ENCODE measurements at regions not wholly inside any gene's neighbourhood (a gene's known extent, or its start where the extent isn't known, plus 50 kb on each side); places are given as distances from the start of the nearest gene placed in this dataset.
"Not testable (repeated sequence)": the region's sequence is repeated elsewhere in the genome, so short reads cannot be mapped to it uniquely, and the experiment has no call there.

DNA sequence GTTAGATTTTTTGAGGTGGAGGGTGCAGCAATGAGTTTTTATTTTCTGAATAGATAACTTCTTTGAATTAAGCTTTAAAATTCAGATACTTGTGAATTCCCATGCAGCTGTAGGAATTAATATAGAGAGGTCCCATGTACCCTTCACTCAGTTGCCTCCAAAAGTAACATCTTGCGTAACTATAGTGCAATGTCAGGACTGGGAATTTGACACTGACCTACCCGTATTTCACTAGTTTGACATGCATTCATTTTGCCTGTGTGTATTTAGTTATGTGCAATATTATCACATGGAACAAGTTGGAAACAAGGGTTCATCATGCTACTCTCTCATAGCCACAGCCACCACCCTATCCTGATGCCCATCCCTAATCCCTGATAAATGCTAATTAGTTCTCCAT, 147.1 kb upstream of the IGFBP3 start:
- no peak for DNase-seq (ENCODE audit: low read depth)

DNA sequence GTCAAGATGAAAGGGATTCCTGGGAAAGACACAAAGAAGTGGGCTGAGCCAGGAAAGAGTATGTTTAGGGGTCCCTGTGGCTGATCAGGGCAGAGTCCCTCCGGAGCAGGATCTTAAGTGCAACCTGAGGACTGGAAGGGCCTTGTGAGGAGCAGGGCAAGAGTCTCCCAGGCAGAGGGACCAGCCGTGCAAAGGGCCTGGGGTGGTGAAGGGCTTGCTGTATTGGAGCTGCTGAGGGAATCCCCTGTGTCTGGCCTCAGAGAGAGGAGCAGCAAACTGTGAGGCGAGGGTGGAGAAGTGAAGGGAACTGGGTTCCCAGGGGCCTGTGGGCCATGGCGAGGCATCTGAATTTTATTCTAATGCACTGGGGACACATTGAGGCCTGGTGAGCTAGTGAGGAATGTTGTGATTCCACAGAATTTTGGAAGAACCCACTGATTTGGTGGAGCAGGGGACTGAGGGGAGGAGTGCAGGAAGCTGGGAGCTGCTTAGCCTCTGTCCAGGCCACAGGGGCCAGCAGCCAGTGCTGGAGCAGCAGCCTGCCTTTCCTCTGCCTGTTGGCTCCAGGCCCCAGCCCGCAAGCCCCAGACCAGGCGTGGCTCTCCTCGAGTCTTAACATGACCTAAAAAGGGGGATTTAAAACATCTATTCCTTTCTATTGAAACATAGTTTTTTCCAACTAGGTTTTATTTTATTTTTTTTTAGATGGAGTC, 138.4 kb upstream of the IGFBP3 start:
- no peak for DNase-seq (ENCODE audit: low read depth)

DNA sequence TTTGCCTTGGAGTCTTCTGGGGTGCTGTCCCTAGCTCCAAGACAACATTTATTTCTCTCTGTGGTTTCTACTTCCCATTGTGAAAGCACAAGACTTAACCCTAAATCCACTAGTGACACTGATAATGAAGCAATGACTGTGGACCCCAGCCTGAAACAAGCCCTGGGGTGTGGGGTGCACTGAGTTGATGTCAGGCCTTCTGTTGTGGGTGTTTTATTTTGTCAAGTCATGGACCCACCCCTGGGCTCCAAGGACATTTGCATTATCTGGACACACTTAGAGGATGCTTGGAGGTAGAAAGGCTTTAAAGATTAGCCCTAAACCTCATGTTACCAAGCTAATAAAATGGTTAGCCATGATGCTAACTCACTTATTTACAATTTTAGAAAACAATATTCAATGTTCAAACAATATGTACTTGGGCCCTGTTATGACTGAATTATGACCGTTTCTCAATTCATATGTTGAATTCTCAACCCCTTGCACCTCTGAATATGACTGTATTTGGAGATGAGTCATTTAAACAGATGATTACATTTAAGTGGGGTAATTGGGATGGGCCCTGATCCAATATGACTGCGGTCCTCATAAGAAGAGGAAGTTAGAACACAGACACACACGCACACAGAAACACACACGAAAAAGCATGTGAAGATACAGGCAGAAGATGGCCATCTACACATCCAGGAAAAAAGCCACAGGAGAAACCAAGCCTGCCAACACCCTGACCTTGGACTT, 137.2 kb upstream of the IGFBP3 start:
- no peak for DNase-seq (ENCODE audit: low read depth)

- no peak for DNase-seq (ENCODE audit: low read depth)
Measured at GRCh38 chr7:46054915-46055314, 133.8 kb upstream of the IGFBP3 start.

DNA sequence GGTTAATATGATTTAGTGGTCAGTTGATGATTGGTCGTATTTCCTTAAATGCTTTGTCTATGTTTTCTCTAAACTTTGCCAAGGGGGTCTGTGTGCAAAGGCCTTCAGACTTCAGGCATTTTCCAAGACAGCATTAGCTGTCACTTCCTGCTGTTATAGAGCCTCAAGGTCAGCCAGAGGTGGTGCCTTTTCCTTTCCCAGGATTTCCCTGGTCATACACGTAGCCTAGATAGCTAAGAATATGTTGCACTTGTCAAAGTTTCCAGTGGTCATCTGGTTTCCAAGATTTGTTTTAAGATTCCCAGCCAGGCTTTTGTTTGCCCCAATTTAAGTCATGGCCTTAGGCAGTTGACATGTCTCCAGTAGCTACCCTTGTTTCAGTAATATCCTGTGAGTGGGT, 133.2 kb upstream of the IGFBP3 start:
- DNase-seq (ENCODE audit: low read depth) = no peak

- no peak for DNase-seq (ENCODE audit: low read depth)
Measured at GRCh38 chr7:46047581-46047980, 126.5 kb upstream of the IGFBP3 start.

- DNase-seq (ENCODE audit: low read depth) = not testable (repeated sequence)
Measured at GRCh38 chr7:46043338-46043737, 122.3 kb upstream of the IGFBP3 start.

GRCh38 chr7:46039813-46040212, 118.7 kb upstream of the IGFBP3 start:
- DNase-seq (ENCODE audit: low read depth) = not testable (repeated sequence)

GRCh38 chr7:46035166-46035565, 114.1 kb upstream of the IGFBP3 start:
- DNase-seq (ENCODE audit: low read depth) = no peak

DNA sequence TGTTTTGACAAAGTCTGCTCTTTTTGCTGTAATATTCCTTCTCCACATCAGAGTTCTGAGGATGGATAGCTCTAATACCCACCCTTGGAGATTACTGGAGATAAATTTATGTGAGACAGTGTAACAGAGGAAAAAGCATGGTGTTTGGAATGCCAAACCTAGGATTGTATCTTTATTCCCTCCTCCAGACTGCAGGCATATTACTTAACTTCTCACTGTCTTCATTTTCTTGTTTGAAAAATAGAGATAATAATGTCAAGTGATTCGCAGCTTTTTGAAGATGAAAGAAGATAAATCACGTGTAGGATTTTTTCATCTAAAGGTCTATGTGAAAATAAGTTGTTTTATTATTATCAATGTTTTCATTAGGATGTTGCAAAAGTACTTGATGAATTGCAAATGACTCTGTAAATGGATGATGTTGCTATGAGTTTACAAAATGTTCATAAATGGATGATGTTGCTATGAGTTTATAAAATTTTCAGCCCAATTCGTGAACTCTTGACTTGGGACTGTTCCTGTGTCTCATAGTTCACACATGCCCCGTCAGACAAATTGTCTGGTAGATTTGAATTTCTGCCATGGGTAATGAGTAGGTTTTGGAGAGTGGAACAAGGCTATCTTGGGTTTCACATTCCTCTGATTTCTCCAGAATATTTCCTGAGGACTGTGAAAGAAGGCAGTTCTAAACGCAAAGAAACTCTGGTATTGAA, 113.1 kb upstream of the IGFBP3 start:
- DNase-seq (ENCODE audit: low read depth) = no peak

- no peak for DNase-seq (ENCODE audit: low read depth)
Measured at GRCh38 chr7:46033592-46033991, 112.5 kb upstream of the IGFBP3 start.

- DNase-seq (ENCODE audit: low read depth) = no peak
Measured at GRCh38 chr7:46032942-46033341, 111.9 kb upstream of the IGFBP3 start.

GRCh38 chr7:46032353-46032752, 111.3 kb upstream of the IGFBP3 start:
- no peak for DNase-seq (ENCODE audit: low read depth)

DNA sequence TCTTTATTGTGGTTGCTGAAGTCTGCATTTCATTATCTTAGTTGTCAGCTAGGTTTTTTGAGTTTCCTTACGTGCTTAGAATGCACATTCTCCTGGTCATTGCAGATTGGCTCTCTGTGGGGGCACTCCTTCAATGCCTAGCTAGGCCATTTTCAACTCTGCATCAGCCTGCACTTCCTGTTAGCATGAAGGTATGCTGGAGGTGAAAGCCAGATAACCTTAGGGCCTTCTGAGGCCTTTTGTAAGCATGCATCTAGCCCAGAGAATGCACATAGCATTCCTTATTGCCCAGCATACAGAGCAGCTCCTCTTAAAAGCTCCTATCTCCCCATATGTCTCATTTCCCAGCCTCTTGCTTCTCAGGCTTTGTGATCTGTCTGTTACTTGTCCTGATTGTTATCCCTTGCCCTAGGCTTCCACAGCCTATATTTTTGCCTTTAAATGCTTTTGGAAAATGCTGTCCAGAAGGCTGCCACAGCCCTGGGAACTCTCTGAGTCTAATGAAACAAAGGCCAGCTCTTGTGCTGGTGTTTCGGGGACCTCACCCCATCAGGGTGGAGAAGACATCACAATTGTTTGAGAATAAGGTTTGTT, 108.1 kb upstream of the IGFBP3 start:
- DNase-seq (ENCODE audit: low read depth) = no peak

GRCh38 chr7:46028246-46028645, 107.2 kb upstream of the IGFBP3 start:
- DNase-seq (ENCODE audit: low read depth) = no peak

DNA sequence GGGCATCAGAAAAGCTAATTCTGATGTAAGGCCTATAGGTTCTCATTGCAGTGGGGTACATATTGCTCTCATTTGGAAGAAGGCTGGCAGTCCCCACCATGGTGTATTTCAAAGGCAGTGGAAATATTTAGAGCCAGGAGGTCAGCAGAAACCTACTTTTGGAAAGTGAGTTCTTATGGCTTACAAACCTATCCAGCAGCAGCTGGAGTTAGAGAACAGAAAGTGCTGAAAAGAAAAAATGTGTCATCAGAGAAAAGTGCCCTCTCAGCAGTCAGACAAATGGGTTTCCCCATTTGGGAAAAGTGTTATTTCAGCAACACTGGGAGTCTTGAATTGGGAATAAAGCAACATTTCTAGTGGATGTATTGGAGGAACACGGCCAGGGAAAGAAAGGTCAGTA, 105.7 kb upstream of the IGFBP3 start:
- no peak for DNase-seq (ENCODE audit: low read depth)

- DNase-seq (ENCODE audit: low read depth) = no peak
Measured at GRCh38 chr7:46024263-46024916, 103.3 kb upstream of the IGFBP3 start.

GRCh38 chr7:46022397-46022796, 101.3 kb upstream of the IGFBP3 start:
- no peak for DNase-seq (ENCODE audit: low read depth)

GRCh38 chr7:46015107-46015868, 94.2 kb upstream of the IGFBP3 start:
- DNase-seq (ENCODE audit: low read depth) = peak; percentile 13

- no peak for DNase-seq (ENCODE audit: low read depth)
Measured at GRCh38 chr7:46011501-46011900, 90.4 kb upstream of the IGFBP3 start.

- DNase-seq (ENCODE audit: low read depth) = no peak
Measured at GRCh38 chr7:46011059-46011458, 90.0 kb upstream of the IGFBP3 start.

Data from fibroblast of the conjunctiva (primary cell).